ENCODE measurements at regions not wholly inside any gene's neighbourhood (a gene's known extent, or its start where the extent isn't known, plus 50 kb on each side); places are given as distances from the start of the nearest gene placed in this dataset.

DNA sequence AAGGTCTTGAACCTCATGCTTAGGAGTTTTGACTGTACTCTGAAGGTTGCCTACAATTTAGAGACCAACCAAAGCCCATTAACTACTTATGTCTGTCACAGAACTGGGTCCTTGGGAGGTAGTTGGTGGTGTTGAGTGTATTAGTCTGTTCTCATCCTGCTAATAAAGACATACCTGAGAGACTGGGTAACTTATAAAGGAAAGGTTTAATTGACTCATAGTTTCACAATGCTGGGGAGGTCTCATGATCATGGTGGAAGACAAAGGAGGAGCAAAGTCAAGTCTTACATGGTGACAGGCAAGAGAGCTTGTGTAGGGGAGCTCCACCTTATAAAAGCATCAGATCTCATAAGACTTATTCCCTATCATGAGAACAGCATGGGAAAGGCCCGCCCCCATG, 319.6 kb upstream of the ZMIZ1 start:
- no peak for TF ChIP-seq EZH2 (IDR thresholded peaks at IDR 0.05)
- no peak for TF ChIP-seq POLR2AphosphoS5 (IDR thresholded peaks at IDR 0.05; ENCODE audit: borderline replicate concordance, low read depth, low read length)

All from SK-N-MC (cell line).